ENCODE measurements at regions not wholly inside any gene's neighbourhood (a gene's known extent, or its start where the extent isn't known, plus 50 kb on each side); places are given as distances from the start of the nearest gene placed in this dataset.

DNA sequence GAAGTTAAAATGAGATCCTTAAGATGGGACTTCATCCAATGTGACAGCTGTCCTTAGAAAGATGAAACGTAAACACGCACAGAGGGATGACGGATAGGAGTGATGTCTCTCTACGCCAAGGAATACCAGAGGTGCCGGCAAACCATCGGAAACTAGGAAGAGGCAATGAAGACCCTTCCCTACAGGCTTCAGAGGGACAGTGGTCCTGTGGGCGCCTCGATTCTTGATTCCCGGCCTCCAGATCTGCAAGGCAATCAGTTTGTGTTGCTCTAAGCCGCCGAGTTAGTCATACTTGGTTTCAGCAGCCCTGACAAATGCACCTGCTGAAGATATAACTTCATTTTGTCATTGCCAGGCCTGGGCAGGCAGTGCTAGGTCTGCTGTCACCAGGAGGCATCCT lies 1455.1 kb downstream of the TBC1D22A start:
- TF ChIP-seq, protein P1, sequence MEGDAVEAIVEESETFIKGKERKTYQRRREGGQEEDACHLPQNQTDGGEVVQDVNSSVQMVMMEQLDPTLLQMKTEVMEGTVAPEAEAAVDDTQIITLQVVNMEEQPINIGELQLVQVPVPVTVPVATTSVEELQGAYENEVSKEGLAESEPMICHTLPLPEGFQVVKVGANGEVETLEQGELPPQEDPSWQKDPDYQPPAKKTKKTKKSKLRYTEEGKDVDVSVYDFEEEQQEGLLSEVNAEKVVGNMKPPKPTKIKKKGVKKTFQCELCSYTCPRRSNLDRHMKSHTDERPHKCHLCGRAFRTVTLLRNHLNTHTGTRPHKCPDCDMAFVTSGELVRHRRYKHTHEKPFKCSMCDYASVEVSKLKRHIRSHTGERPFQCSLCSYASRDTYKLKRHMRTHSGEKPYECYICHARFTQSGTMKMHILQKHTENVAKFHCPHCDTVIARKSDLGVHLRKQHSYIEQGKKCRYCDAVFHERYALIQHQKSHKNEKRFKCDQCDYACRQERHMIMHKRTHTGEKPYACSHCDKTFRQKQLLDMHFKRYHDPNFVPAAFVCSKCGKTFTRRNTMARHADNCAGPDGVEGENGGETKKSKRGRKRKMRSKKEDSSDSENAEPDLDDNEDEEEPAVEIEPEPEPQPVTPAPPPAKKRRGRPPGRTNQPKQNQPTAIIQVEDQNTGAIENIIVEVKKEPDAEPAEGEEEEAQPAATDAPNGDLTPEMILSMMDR (conservative IDR thresholded peaks at IDR 0.05; ENCODE audit: low read length) = no peak
- TF ChIP-seq EZH2phosphoT487 (IDR thresholded peaks at IDR 0.05; ENCODE audit: borderline replicate concordance) = no peak
